ENCODE measurements at regions not wholly inside any gene's neighbourhood (a gene's known extent, or its start where the extent isn't known, plus 50 kb on each side); places are given as distances from the start of the nearest gene placed in this dataset.

- TF ChIP-seq GABPA (IDR thresholded peaks at IDR 0.05 in 1 of 2, conservative IDR thresholded peaks at IDR 0.05 in 1 of 2), result no peak
- TF ChIP-seq CTCF (IDR thresholded peaks at IDR 0.05; ENCODE audit: low read depth, low read length, missing input control), result no peak
- TF ChIP-seq MAX (IDR thresholded peaks at IDR 0.05), result no peak
- no peak for TF ChIP-seq ZBTB33 (IDR thresholded peaks at IDR 0.05)
- TF ChIP-seq ATF3 (IDR thresholded peaks at IDR 0.05), result no peak
Observed at GRCh38 chr9:115957585-115957984, 196.0 kb upstream of the PAPPA start.

All from liver (tissue), 3 donors.